ENCODE measurements at regions not wholly inside any gene's neighbourhood (a gene's known extent, or its start where the extent isn't known, plus 50 kb on each side); places are given as distances from the start of the nearest gene placed in this dataset.

DNA sequence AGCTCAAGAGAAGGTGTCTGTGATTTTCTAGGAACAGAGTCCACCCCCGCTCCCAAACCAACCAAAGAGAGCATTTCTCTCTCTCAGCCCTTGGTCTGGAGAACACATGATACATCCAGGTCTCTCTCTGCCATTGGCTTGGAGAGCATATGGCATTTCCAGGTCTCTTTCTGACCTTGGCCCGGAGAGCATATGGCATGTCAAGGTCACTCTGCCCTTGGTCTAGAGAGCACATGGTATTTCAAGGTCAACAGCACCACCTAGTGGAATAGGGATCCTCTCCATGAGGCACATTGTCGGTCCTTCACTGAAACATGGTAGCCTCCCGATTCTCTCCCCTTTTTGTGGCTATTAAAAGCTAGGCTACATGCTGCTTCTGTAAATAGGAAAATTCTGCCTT is 437.7 kb upstream of the OLFM3 start:
- TF ChIP-seq, protein P1, sequence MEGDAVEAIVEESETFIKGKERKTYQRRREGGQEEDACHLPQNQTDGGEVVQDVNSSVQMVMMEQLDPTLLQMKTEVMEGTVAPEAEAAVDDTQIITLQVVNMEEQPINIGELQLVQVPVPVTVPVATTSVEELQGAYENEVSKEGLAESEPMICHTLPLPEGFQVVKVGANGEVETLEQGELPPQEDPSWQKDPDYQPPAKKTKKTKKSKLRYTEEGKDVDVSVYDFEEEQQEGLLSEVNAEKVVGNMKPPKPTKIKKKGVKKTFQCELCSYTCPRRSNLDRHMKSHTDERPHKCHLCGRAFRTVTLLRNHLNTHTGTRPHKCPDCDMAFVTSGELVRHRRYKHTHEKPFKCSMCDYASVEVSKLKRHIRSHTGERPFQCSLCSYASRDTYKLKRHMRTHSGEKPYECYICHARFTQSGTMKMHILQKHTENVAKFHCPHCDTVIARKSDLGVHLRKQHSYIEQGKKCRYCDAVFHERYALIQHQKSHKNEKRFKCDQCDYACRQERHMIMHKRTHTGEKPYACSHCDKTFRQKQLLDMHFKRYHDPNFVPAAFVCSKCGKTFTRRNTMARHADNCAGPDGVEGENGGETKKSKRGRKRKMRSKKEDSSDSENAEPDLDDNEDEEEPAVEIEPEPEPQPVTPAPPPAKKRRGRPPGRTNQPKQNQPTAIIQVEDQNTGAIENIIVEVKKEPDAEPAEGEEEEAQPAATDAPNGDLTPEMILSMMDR (IDR thresholded peaks at IDR 0.05; ENCODE audit: control insufficient read depth, extremely low read depth, insufficient read depth), result peak; percentile 79
- H3K4me3 ChIP-seq (ENCODE audit: low read depth, low read length), result peak overlapping the region; percentile 14; the same call in 1 of the 2 replicates
- peak; percentile 17 for DNase-seq (ENCODE audit: low read depth)

GRCh38 chr1:102431253-102431652 is 434.5 kb upstream of the OLFM3 start:
- TF ChIP-seq, protein P1 (IDR thresholded peaks at IDR 0.05; ENCODE audit: control insufficient read depth, extremely low read depth, insufficient read depth), result no peak
- no peak for DNase-seq (ENCODE audit: low read depth)

DNA sequence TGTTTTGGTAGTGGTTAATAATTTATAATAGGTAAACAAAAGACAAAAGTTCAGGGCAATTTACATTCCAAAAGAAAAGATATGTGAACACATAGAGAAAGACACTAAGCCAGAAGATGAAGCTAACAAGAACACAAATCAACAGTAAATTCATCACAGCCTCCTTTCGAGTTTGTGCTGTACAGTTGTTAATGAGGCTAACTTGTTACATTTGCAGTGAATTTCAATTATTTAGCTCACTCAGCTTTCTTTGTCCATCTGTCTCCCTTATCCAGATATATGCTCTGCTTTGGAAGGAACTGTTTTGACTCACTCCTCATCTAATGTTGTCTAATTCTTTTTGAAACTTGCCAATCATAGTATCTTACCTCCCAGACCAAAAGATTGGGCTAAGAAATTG is 423.3 kb upstream of the OLFM3 start:
- TF ChIP-seq, protein P1 (IDR thresholded peaks at IDR 0.05; ENCODE audit: control insufficient read depth, extremely low read depth, insufficient read depth), result no peak

More at GRCh38 chr1:102431253-102431652, 434.5 kb upstream of the OLFM3 start:
- H3K4me3 ChIP-seq (ENCODE audit: low read depth, low read length), result no peak overlapping the region

More for the DNA sequence above, 423.3 kb upstream of the OLFM3 start:
- no peak overlapping the region for H3K4me3 ChIP-seq (ENCODE audit: low read depth, low read length)
- no peak for DNase-seq (ENCODE audit: low read depth)
